Glomerular endothelial cell (primary cell): ENCODE measurements at regions not wholly inside any gene's neighbourhood (a gene's known extent, or its start where the extent isn't known, plus 50 kb on each side); places are given as distances from the start of the nearest gene placed in this dataset.
"Not testable (repeated sequence)": the region's sequence is repeated elsewhere in the genome, so short reads cannot be mapped to it uniquely, and the experiment has no call there.

ENCODE experiments used
- DNase-seq: peaks from one replicate; pipeline ENCODE4 v3.0.0-alpha.2; 2011; ENCODE audit warnings: low read depth, low spot score; ENCODE audit errors: extremely low read depth

- DNase-seq = no peak
Observed at GRCh38 chr3:144663456-144664436, 692.1 kb downstream of the DIPK2A start.

- no peak for DNase-seq
Observed at GRCh38 chr3:144665567-144666053, 694.0 kb downstream of the DIPK2A start.

DNA sequence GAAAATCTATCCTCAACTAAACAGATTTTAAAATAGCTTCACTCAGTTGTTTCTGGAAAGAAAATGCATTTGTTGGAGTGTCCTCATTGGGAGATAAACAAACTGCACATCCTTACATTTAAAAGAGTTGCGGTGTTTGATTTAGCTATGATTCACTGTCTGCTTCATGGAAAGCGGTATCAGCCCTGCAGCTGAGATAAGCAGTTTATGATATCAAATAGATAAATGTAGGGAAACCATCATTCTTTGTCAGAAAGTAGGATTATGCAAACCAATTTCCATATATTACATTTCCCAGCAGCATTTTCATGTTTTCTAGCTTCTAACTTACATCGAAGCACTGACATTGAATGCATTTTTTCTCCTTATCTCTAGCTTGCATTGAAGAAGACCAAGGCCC is 698.9 kb downstream of the DIPK2A start:
- DNase-seq = no peak

DNA sequence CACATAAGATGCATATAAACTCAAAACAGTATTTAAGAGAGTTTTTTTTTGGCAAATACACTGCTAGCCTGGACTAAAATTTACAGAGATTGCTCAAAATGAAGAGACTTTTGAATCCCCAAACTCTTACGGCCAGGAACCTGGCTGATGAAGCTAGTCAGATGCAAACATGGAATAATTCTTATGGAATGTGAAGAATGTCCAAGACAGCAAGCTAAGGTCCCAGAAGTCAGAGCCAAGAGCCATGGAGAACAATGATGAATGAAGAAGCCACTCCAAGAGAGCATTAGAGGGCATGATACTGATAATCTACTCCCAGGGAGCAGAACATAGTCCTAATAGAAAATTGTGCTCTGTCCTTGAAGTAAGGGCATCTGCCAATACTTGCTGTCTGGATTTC is 705.5 kb downstream of the DIPK2A start:
- no peak for DNase-seq

DNA sequence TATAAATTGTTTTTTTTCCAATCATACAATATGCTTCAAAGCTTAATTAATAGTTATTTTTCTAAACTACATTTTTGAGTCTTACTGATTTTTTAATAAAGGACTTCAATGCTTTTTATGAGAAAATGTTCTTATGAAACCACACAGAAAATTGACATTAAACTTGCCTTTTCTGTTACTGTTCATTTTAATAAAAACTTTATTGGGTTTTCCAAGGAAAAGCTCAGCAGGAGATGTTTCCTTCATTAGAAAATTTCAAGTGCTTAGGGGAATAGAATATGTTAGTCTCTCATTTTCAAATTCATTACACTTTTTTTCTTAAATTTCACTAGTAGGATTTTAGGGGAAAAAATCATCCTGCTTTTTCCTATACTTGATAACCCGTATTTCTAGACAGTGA is 711.4 kb downstream of the DIPK2A start:
- DNase-seq = no peak

DNA sequence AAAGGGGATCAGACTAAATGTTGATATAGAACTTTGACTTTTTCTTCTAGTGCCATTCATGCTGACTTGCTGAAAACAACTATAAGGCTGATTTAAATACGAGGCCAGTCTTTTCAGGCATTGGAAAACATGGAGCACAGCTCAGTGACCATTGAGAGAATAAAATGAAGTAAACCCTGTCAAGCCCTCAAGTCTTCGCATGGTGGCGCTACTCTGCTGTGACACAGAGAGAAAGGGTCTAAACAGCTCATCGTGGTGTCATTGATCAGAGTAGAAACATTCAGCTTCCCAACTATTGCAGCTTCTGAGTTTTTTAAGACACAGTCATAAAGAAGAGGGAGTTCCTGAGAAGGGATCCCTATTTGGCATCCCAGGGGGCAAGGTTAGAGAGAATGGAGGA is 716.2 kb downstream of the DIPK2A start:
- no peak for DNase-seq

DNA sequence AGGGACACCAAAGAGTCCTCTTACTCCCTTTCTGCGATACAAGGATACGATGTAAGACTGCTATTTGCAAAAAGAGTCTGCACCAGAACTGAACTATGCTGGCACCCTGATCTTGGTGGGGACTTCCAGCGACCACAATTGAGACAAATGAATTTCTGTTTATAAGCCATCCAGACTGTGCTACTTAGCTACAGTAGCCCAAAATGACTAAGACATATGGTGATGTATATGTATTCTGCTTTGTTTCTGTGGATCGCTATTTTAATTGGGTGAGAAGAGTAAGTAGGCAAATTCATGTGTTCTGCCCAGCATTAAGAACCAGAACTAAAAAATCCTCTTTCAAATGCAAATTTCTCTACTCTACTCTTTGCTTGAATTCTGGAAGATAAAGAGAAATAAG is 720.9 kb downstream of the DIPK2A start:
- DNase-seq = no peak

DNA sequence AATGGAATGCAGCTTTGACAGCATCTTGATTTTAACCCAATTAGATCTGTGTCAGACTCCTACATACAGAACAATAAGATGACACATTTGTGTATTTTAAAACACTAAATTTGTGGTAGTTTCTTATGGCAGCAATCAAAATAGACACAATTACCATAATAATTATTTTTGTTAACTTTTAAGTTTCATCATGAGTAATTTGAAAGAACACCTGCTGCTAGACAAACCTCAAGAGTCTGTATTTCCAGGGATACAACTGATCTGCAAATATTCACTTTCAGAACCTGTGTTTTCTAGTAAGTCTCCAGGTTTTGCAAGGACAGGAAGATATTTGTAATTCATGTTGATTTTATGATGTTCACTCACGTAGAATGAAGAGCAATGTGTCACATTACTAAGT is 736.8 kb downstream of the DIPK2A start:
- no peak for DNase-seq

- DNase-seq = no peak
Observed at GRCh38 chr3:144737281-144737680, 765.7 kb downstream of the DIPK2A start.

GRCh38 chr3:144743225-144743668 is 771.6 kb downstream of the DIPK2A start:
- DNase-seq = no peak

DNA sequence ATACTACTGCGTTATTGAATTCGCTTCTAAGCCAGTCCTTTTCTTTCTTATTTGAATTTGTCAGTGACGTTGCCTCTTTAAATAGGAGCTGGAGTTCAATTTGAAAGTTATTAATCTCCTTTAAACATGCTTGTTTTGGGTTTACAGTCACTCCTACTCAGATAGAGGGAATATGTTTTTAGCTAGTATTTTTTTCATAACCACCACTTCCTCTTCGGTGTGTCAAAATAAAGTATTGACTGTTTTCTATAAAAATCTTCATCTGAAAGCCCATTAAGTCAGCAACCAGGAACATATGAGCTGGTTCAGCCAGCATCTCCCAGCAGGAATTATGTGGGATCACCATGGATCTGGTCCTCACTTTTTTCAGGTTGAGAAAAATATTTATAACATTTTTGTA is 772.9 kb downstream of the DIPK2A start:
- DNase-seq = no peak

GRCh38 chr3:144746631-144747030 is 775.0 kb downstream of the DIPK2A start:
- no peak for DNase-seq

GRCh38 chr3:144749536-144750253 is 778.1 kb downstream of the DIPK2A start:
- DNase-seq = not testable (repeated sequence)

DNA sequence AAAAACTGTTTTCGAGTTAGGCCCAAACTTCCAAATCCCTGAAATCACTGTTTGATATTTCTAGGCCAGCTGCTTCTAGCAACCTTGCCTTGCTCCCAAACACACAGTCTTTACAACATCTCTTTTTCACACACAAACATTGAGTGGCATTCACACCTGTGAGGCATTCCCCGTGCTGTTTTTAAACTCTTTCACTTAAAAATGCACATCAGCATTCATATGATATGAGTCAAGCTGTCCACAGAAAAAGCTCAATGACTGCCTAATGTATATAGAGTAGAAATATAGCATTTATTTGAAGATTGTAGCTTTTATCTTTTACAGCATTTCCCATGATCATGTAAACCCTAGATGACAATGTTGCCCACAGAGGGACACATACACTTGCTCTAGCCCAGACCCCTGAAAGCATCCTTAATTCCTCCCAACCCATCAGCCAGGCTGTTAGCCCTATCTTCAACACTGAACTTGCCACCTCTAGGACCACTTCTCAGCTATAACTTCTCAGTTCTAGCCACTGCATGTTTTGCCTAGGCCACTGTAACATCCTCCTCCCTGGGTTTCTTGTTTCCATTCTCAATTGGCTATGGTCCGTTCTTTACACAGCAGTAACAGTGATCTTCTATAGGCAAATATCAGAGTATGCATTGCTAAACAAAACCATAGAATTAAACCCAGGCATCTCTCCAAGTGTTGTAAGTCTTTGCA is 782.6 kb downstream of the DIPK2A start:
- DNase-seq = no peak

- no peak for DNase-seq
Observed at GRCh38 chr3:144756704-144757440, 785.2 kb downstream of the DIPK2A start.

- no peak for DNase-seq
Observed at GRCh38 chr3:144760831-144761230, 789.2 kb downstream of the DIPK2A start.

- DNase-seq = no peak
Observed at GRCh38 chr3:144762091-144762490, 790.5 kb downstream of the DIPK2A start.

DNA sequence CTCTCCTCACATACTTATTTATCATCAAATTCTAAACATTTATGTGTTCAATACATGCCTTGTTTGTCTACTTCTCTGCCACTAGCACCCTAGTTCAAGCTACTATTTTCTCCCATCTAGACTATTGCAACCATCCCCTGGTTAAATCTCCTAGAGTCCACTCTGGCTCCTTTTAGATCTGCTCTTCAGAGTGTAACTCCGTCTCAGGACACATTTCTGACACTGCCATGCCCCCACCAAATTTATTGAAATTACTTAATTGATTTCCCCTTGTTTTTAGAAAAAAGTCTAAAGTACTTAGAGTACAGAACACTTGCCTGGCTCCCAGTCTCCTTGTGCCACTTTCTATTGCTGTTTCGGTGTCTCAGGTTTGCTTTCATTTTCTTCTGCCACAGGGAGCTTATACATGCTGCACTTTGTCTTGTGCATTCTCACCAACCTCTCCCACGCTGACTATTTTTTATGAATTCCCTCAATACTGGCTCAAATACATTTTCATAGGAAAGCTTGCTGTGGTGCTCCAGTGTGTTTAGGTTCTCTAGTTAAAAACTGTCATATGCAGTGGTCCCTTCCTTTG is 792.3 kb downstream of the DIPK2A start:
- DNase-seq = no peak

GRCh38 chr3:144770281-144770680 is 798.7 kb downstream of the DIPK2A start:
- no peak for DNase-seq

DNA sequence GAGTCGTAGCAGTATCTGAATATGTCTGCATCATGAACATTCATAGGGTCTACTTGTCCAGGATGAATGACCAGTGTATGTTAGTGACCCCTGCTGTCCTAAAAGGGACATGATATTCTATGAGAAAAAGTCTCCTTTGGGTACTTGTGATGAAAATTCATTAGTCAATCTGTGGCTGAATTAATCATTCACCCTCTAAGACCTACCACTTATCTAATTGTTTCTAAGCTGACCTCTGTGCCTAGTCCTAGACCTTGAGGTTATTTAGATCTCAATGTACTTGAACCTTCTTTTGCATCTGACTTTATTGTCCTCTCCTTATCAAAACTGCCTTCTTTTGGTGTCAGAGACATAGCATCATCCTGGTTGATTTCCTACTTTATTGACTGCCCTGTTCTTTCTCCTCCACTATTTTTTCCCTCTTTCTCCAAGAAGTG is 799.3 kb downstream of the DIPK2A start:
- peak; percentile 78 for DNase-seq
